HCT116 (cell line): ENCODE measurements at regions not wholly inside any gene's neighbourhood (a gene's known extent, or its start where the extent isn't known, plus 50 kb on each side); places are given as distances from the start of the nearest gene placed in this dataset.

Source experiments
- CTCF ChIP-seq, 3 experiments: fragments of 200-600 bp in 1 of 3; sonication (generic) in 1 of 3; IDR thresholded peaks in 2 of 3; conservative IDR thresholded peaks in 1 of 3; 2 replicates each; pipeline ENCODE4 v1.5.1; 2012 to 2017; ENCODE audit warnings: low read depth in 2 of 3, low read length in 2 of 3, antibody characterized with exemption in 1 of 3, borderline replicate concordance in 1 of 3, control low read depth in 1 of 3, mild to moderate bottlenecking in 1 of 3, mixed read lengths in 1 of 3, mixed run types in 1 of 3, moderate library complexity in 1 of 3; ENCODE audit not compliant: insufficient read depth in 1 of 3
- EZH2 ChIP-seq: fragments of 200-600 bp; sonication (generic); IDR thresholded peaks from 2 replicates; pipeline ENCODE4 v1.6.1; 2017; ENCODE audit warnings: antibody characterized with exemption, mixed run types
- POLR2A ChIP-seq: IDR thresholded peaks from 2 replicates; pipeline ENCODE4 v1.7.0; 2011; ENCODE audit warnings: borderline replicate concordance; ENCODE audit not compliant: insufficient read depth, insufficient read length; ENCODE audit errors: extremely low read depth
- POLR2AphosphoS5 ChIP-seq: IDR thresholded peaks from 2 replicates; pipeline ENCODE4 v1.6.1; 2011; ENCODE audit warnings: mild to moderate bottlenecking, low read depth, low read length, moderate library complexity
- TF ChIP-seq, protein P1 (sequence below): IDR thresholded peaks from 2 replicates; pipeline ENCODE4 v1.6.1; 2012; ENCODE audit warnings: low read depth

GRCh38 chr7:131722371-131722770, 165.9 kb upstream of the PODXL start:
- TF ChIP-seq CTCF (IDR thresholded peaks at IDR 0.05 in 2 of 3, conservative IDR thresholded peaks at IDR 0.05 in 1 of 3; ENCODE audit: borderline replicate concordance in 1 of 3, insufficient read depth in 1 of 3, low read depth in 2 of 3, low read length in 2 of 3) (no peak), POLR2A (no peak), EZH2 (no peak), POLR2AphosphoS5 (no peak)
- TF ChIP-seq, protein P1, sequence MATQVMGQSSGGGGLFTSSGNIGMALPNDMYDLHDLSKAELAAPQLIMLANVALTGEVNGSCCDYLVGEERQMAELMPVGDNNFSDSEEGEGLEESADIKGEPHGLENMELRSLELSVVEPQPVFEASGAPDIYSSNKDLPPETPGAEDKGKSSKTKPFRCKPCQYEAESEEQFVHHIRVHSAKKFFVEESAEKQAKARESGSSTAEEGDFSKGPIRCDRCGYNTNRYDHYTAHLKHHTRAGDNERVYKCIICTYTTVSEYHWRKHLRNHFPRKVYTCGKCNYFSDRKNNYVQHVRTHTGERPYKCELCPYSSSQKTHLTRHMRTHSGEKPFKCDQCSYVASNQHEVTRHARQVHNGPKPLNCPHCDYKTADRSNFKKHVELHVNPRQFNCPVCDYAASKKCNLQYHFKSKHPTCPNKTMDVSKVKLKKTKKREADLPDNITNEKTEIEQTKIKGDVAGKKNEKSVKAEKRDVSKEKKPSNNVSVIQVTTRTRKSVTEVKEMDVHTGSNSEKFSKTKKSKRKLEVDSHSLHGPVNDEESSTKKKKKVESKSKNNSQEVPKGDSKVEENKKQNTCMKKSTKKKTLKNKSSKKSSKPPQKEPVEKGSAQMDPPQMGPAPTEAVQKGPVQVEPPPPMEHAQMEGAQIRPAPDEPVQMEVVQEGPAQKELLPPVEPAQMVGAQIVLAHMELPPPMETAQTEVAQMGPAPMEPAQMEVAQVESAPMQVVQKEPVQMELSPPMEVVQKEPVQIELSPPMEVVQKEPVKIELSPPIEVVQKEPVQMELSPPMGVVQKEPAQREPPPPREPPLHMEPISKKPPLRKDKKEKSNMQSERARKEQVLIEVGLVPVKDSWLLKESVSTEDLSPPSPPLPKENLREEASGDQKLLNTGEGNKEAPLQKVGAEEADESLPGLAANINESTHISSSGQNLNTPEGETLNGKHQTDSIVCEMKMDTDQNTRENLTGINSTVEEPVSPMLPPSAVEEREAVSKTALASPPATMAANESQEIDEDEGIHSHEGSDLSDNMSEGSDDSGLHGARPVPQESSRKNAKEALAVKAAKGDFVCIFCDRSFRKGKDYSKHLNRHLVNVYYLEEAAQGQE: no peak
